Neural cell (in vitro differentiated cells): ENCODE measurements at regions not wholly inside any gene's neighbourhood (a gene's known extent, or its start where the extent isn't known, plus 50 kb on each side); places are given as distances from the start of the nearest gene placed in this dataset.

Source experiments
- H2AFZ ChIP-seq: fragments of 200-600, 300-800 bp; sonication (generic), shearing (Covaris generic); 2 replicates; pipeline ENCODE4 v1.6.0; 2014; ENCODE audit warnings: low read depth, mild to moderate bottlenecking, antibody characterized with exemption, low read length, moderate library complexity
- H3F3A ChIP-seq: fragments of 200-600 bp; shearing (Covaris generic); 2 replicates; pipeline ENCODE4 v1.6.1; 2016; ENCODE audit warnings: mild to moderate bottlenecking, moderate library complexity, mixed read lengths, antibody characterized with exemption, low read length; ENCODE audit not compliant: insufficient read depth, poor library complexity, severe bottlenecking
- H3K27ac ChIP-seq: fragments of 200-600, 300-800 bp; sonication (generic), shearing (Covaris generic); 2 replicates; pipeline ENCODE4 v1.5.1; 2014; ENCODE audit warnings: mild to moderate bottlenecking, low read length, moderate library complexity
- H3K27me3 ChIP-seq: fragments of 300-800, 200-600 bp; sonication (generic), shearing (Covaris generic); 2 replicates; pipeline ENCODE4 v1.6.0; 2014; ENCODE audit warnings: mild to moderate bottlenecking, low read depth, low read length, moderate library complexity; ENCODE audit not compliant: insufficient read depth
- H3K36me3 ChIP-seq: fragments of 300-800, 200-600 bp; sonication (generic), shearing (Covaris generic); 2 replicates; pipeline ENCODE4 v1.5.1; 2014; ENCODE audit warnings: mild to moderate bottlenecking, antibody characterized with exemption, low read length, moderate library complexity; ENCODE audit not compliant: insufficient read depth
- H3K4me2 ChIP-seq: fragments of 300-800, 200-600 bp; sonication (generic), shearing (Covaris generic); 2 replicates; pipeline ENCODE4 v1.6.0; 2014; ENCODE audit warnings: mild to moderate bottlenecking, low read length
- H3K4me3 ChIP-seq: fragments of 300-800, 200-600 bp; sonication (generic), shearing (Covaris generic); 2 replicates; pipeline ENCODE4 v1.5.1; 2014; ENCODE audit warnings: mild to moderate bottlenecking, low read length, moderate library complexity
- H3K79me2 ChIP-seq: fragments of 200-600 bp; shearing (Covaris generic); replicated peaks from 2 replicates; pipeline ENCODE4 v1.6.0; 2014; ENCODE audit warnings: mild to moderate bottlenecking, low read length, moderate library complexity; ENCODE audit not compliant: insufficient read depth
- H3K9ac ChIP-seq: fragments of 300-800, 200-600 bp; sonication (generic), shearing (Covaris generic); 2 replicates; pipeline ENCODE4 v1.6.1; 2016; ENCODE audit warnings: mild to moderate bottlenecking, low read length, mixed read lengths
- H3K9me2 ChIP-seq: fragments of 200-600 bp; shearing (Covaris generic); 2 replicates; pipeline ENCODE4 v1.6.1; 2016; ENCODE audit warnings: mild to moderate bottlenecking, low read length, mixed read lengths; ENCODE audit not compliant: insufficient read depth
- H3K9me3 ChIP-seq: fragments of 200-600, 300-800 bp; sonication (generic), shearing (Covaris generic); 2 replicates; pipeline ENCODE4 v1.6.1; 2016; ENCODE audit warnings: mild to moderate bottlenecking, mixed run types, low read length, moderate library complexity, mixed read lengths
- H4K20me1 ChIP-seq: fragments of 200-600 bp; shearing (Covaris generic); 2 replicates; pipeline ENCODE4 v1.6.1; 2016; ENCODE audit warnings: mild to moderate bottlenecking, mixed run types; ENCODE audit not compliant: insufficient read depth
- EP300 ChIP-seq: fragments of 450-650 bp; conservative IDR thresholded peaks from 2 replicates; pipeline ENCODE4 v1.6.1; 2014; ENCODE audit warnings: antibody characterized with exemption, mild to moderate bottlenecking, moderate library complexity; ENCODE audit not compliant: poor library complexity, severe bottlenecking
- EZH2 ChIP-seq: fragments of 200-600, 300-800 bp; shearing (Covaris generic), sonication (generic); IDR thresholded peaks from 2 replicates; pipeline ENCODE4 v1.6.1; 2014; ENCODE audit warnings: antibody characterized with exemption, low read length, borderline replicate concordance, mild to moderate bottlenecking; ENCODE audit not compliant: insufficient read depth, poor library complexity, severe bottlenecking
- MXI1 ChIP-seq: fragments of 450-650 bp; conservative IDR thresholded peaks from 2 replicates; pipeline ENCODE4 v1.6.1; 2014; ENCODE audit warnings: antibody characterized with exemption, mild to moderate bottlenecking; ENCODE audit not compliant: poor library complexity, severe bottlenecking
- POLR2AphosphoS5 ChIP-seq: IDR thresholded peaks from 2 replicates; pipeline ENCODE4 v1.6.1; 2012
- RAD21 ChIP-seq: fragments of 450-650 bp; conservative IDR thresholded peaks from 2 replicates; pipeline ENCODE4 v1.6.1; 2014; ENCODE audit warnings: antibody characterized with exemption, mild to moderate bottlenecking, moderate library complexity
- SMC3 ChIP-seq: fragments of 450-650 bp; conservative IDR thresholded peaks from 2 replicates; pipeline ENCODE4 v1.6.1; 2014; ENCODE audit warnings: antibody characterized with exemption, mild to moderate bottlenecking, moderate library complexity; ENCODE audit not compliant: poor library complexity
- TAF1 ChIP-seq: IDR thresholded peaks from 2 replicates; pipeline ENCODE4 v1.6.1; 2012; ENCODE audit warnings: low read depth
- TF ChIP-seq, protein P1 (sequence below): IDR thresholded peaks from 2 replicates; pipeline ENCODE4 v1.6.1; 2012; ENCODE audit warnings: borderline replicate concordance
- TF ChIP-seq, protein P2 (sequence below): fragments of 450-650 bp; IDR thresholded peaks from 2 replicates; pipeline ENCODE4 v1.5.1; 2014; ENCODE audit warnings: antibody characterized with exemption, mild to moderate bottlenecking, moderate library complexity; ENCODE audit not compliant: poor library complexity, severe bottlenecking

DNA sequence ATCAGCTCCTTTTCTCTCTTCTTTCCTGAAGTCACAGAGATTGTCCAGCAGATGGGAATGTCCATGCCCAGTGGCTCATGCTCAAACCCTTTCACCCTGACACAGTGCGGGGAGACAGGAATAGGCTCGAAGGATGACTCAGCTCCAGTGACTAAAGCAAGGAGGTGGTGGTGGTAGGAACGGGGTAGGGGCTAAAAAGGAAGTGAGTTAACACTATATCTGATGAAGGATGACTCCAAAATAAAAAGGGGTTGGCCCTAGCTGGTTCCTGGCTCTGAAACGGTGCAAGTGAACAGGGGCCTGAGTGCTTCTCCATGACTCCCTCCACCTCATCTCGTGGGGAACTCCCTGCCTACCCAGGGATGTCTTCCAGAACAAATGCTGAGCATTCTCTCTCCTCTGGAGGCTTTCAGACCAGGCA lies 167.4 kb upstream of the LPP start:
- Histone ChIP-seq H3K4me2 (no peak overlapping the region), H3K9ac (no peak overlapping the region), H3K79me2 (no peaks in the 10 kb centered on the region), H3K27me3 (no peaks in the 10 kb centered on the region), H3F3A (no peaks in the 10 kb centered on the region), H3K4me3 (no peak overlapping the region), H3K9me3 (no peaks in the 10 kb centered on the region), H3K27ac (no peak overlapping the region), H4K20me1 (no peaks in the 10 kb centered on the region), H3K9me2 (no peaks in the 10 kb centered on the region), H3K36me3 (no peaks in the 10 kb centered on the region), H2AFZ (no peak overlapping the region)
- no peak for TF ChIP-seq POLR2AphosphoS5
- TF ChIP-seq MXI1 = no peak
- TF ChIP-seq EZH2 = no peak
- TF ChIP-seq TAF1 = no peak
- no peak for TF ChIP-seq RAD21
- no peak for TF ChIP-seq SMC3
- TF ChIP-seq, protein P1, sequence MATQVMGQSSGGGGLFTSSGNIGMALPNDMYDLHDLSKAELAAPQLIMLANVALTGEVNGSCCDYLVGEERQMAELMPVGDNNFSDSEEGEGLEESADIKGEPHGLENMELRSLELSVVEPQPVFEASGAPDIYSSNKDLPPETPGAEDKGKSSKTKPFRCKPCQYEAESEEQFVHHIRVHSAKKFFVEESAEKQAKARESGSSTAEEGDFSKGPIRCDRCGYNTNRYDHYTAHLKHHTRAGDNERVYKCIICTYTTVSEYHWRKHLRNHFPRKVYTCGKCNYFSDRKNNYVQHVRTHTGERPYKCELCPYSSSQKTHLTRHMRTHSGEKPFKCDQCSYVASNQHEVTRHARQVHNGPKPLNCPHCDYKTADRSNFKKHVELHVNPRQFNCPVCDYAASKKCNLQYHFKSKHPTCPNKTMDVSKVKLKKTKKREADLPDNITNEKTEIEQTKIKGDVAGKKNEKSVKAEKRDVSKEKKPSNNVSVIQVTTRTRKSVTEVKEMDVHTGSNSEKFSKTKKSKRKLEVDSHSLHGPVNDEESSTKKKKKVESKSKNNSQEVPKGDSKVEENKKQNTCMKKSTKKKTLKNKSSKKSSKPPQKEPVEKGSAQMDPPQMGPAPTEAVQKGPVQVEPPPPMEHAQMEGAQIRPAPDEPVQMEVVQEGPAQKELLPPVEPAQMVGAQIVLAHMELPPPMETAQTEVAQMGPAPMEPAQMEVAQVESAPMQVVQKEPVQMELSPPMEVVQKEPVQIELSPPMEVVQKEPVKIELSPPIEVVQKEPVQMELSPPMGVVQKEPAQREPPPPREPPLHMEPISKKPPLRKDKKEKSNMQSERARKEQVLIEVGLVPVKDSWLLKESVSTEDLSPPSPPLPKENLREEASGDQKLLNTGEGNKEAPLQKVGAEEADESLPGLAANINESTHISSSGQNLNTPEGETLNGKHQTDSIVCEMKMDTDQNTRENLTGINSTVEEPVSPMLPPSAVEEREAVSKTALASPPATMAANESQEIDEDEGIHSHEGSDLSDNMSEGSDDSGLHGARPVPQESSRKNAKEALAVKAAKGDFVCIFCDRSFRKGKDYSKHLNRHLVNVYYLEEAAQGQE = no peak
- TF ChIP-seq, protein P2, sequence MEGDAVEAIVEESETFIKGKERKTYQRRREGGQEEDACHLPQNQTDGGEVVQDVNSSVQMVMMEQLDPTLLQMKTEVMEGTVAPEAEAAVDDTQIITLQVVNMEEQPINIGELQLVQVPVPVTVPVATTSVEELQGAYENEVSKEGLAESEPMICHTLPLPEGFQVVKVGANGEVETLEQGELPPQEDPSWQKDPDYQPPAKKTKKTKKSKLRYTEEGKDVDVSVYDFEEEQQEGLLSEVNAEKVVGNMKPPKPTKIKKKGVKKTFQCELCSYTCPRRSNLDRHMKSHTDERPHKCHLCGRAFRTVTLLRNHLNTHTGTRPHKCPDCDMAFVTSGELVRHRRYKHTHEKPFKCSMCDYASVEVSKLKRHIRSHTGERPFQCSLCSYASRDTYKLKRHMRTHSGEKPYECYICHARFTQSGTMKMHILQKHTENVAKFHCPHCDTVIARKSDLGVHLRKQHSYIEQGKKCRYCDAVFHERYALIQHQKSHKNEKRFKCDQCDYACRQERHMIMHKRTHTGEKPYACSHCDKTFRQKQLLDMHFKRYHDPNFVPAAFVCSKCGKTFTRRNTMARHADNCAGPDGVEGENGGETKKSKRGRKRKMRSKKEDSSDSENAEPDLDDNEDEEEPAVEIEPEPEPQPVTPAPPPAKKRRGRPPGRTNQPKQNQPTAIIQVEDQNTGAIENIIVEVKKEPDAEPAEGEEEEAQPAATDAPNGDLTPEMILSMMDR = no peak
- no peak for TF ChIP-seq EP300

DNA sequence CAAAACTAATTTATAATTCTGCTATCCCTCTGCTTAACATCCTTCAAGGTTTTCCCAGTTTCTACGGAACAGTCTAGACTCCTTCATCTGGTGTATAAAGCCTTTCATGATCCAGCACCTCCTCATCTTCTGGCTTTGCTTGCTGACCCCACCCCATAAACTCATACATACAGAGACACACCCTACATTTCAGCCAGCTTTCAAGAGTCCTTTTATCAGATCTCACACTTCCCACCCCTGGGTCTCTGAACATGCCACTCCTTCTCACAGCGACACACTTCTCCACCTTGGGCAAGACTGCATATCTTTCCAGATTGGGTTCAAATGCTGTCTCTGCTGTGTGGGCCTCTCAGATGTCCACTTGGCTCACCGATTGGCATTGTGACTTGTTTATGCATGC lies 166.8 kb upstream of the LPP start:
- Histone ChIP-seq H3K36me3 (no peaks in the 10 kb centered on the region), H3F3A (no peaks in the 10 kb centered on the region), H3K79me2 (no peaks in the 10 kb centered on the region), H3K4me3 (no peak overlapping the region), H3K4me2 (no peak overlapping the region), H4K20me1 (no peaks in the 10 kb centered on the region), H3K27me3 (no peaks in the 10 kb centered on the region), H2AFZ (no peak overlapping the region), H3K9me2 (no peaks in the 10 kb centered on the region), H3K9ac (no peak overlapping the region), H3K9me3 (no peaks in the 10 kb centered on the region), H3K27ac (no peak overlapping the region)
- TF ChIP-seq, protein P2 = no peak
